SU-DHL-6 (cell line): ENCODE measurements at regions not wholly inside any gene's neighbourhood (a gene's known extent, or its start where the extent isn't known, plus 50 kb on each side); places are given as distances from the start of the nearest gene placed in this dataset.

Experiments used
- H2AFZ ChIP-seq: fragments of 200-600 bp; sonication (generic); 2 replicates; pipeline ENCODE4 v1.6.1; 2014; ENCODE audit warnings: low read depth, mild to moderate bottlenecking, moderate library complexity, mixed read lengths, antibody characterized with exemption, low read length; ENCODE audit not compliant: severe bottlenecking
- H3F3A ChIP-seq: fragments of 200-600 bp; shearing (Covaris generic); 2 replicates; pipeline ENCODE4 v1.6.0; 2016; ENCODE audit warnings: antibody characterized with exemption, mild to moderate bottlenecking; ENCODE audit not compliant: insufficient read depth
- H3K27ac ChIP-seq: fragments of 200-600 bp; sonication (generic); 2 replicates; pipeline ENCODE4 v1.5.1; 2016; ENCODE audit warnings: low read depth, mild to moderate bottlenecking, low read length, moderate library complexity, mixed read lengths
- H3K27me3 ChIP-seq: fragments of 200-600 bp; sonication (generic), shearing (Covaris generic); 2 replicates; pipeline ENCODE4 v1.6.0; 2014; ENCODE audit warnings: mild to moderate bottlenecking, low read length
- H3K36me3 ChIP-seq: fragments of 200-600 bp; sonication (generic); 2 replicates; pipeline ENCODE4 v1.6.1; 2014; ENCODE audit warnings: mild to moderate bottlenecking, low read length, mixed read lengths
- H3K4me2 ChIP-seq: fragments of 300-600, 200-600 bp; shearing (Covaris generic), sonication (generic); 2 replicates; pipeline ENCODE4 v1.6.0; 2014; ENCODE audit warnings: low read length, low read depth, mild to moderate bottlenecking; ENCODE audit not compliant: poor library complexity, severe bottlenecking
- H3K4me3 ChIP-seq: fragments of 200-600 bp; sonication (generic); 2 replicates; pipeline ENCODE4 v1.5.1; 2014; ENCODE audit warnings: antibody characterized with exemption, low read length, mild to moderate bottlenecking, mixed read lengths; ENCODE audit not compliant: insufficient read depth, poor library complexity, severe bottlenecking
- H3K79me2 ChIP-seq: fragments of 200-600 bp; sonication (generic); 2 replicates; pipeline ENCODE4 v1.6.1; 2014; ENCODE audit warnings: mild to moderate bottlenecking, low read length, moderate library complexity; ENCODE audit not compliant: insufficient read depth
- H3K9ac ChIP-seq: fragments of 200-600 bp; sonication (generic); 2 replicates; pipeline ENCODE4 v1.7.0; 2014; ENCODE audit warnings: mild to moderate bottlenecking, low read length
- H3K9me2 ChIP-seq: fragments of 200-600 bp; sonication (generic); replicated peaks from 2 replicates; pipeline ENCODE4 v1.6.1; 2014; ENCODE audit warnings: low read length; ENCODE audit not compliant: insufficient read depth
- H3K9me3 ChIP-seq: fragments of 200-600 bp; sonication (generic); 2 replicates; pipeline ENCODE4 v1.6.1; 2014; ENCODE audit warnings: low read length, mixed read lengths; ENCODE audit not compliant: insufficient read depth
- H4K20me1 ChIP-seq: fragments of 200-600 bp; sonication (generic); 2 replicates; pipeline ENCODE4 v1.6.1; 2014; ENCODE audit warnings: low read depth, mild to moderate bottlenecking, antibody characterized with exemption, low read length, moderate library complexity, mixed read lengths
- EZH2phosphoT487 ChIP-seq: fragments of 200-600 bp; sonication (generic), shearing (Covaris generic); conservative IDR thresholded peaks from 2 replicates; pipeline ENCODE4 v1.6.1; 2018; ENCODE audit warnings: mild to moderate bottlenecking, antibody characterized with exemption, low read length, moderate library complexity, mixed read lengths
- TF ChIP-seq, protein P1 (sequence below): fragments of 200-600 bp; sonication (generic); IDR thresholded peaks from one replicate; pipeline ENCODE4 v1.5.1; 2017; ENCODE audit warnings: antibody characterized with exemption, mild to moderate bottlenecking, low read length, moderate library complexity; ENCODE audit not compliant: insufficient read depth, poor library complexity, severe bottlenecking

DNA sequence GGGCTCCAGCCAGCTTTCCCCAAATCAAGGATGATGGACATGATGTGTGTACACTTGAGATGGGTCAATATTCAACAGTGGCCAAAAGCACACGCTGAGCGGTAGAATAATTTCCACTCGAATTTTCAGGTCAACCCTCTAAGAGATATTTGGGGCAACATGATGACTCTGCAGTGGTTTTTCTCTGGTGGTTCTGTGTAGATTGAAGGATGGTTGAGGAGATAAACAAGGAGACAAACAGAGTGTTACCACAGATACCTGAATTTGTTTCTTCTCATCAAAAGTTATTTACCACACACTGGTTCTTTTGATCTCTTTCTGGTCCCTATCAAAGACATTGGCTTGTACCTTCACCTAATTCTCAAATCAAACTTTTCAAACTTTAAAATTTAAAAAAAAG, 242.0 kb downstream of the ETS1 start:
- H3F3A ChIP-seq = no peaks in the 10 kb centered on the region
- H3K79me2 ChIP-seq = no peaks in the 10 kb centered on the region
- H3K27ac ChIP-seq = no peak overlapping the region
- no peaks in the 10 kb centered on the region for H3K9me2 ChIP-seq
- H3K4me3 ChIP-seq = no peak overlapping the region
- no peaks in the 10 kb centered on the region for H4K20me1 ChIP-seq
- no peak overlapping the region for H3K4me2 ChIP-seq
- no peaks in the 10 kb centered on the region for H3K27me3 ChIP-seq
- H3K9ac ChIP-seq = no peak overlapping the region
- no peaks in the 10 kb centered on the region for H3K36me3 ChIP-seq
- TF ChIP-seq EZH2phosphoT487 = no peak
- TF ChIP-seq, protein P1, sequence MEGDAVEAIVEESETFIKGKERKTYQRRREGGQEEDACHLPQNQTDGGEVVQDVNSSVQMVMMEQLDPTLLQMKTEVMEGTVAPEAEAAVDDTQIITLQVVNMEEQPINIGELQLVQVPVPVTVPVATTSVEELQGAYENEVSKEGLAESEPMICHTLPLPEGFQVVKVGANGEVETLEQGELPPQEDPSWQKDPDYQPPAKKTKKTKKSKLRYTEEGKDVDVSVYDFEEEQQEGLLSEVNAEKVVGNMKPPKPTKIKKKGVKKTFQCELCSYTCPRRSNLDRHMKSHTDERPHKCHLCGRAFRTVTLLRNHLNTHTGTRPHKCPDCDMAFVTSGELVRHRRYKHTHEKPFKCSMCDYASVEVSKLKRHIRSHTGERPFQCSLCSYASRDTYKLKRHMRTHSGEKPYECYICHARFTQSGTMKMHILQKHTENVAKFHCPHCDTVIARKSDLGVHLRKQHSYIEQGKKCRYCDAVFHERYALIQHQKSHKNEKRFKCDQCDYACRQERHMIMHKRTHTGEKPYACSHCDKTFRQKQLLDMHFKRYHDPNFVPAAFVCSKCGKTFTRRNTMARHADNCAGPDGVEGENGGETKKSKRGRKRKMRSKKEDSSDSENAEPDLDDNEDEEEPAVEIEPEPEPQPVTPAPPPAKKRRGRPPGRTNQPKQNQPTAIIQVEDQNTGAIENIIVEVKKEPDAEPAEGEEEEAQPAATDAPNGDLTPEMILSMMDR = no peak
- no peak overlapping the region for H2AFZ ChIP-seq
- H3K9me3 ChIP-seq = no peaks in the 10 kb centered on the region

DNA sequence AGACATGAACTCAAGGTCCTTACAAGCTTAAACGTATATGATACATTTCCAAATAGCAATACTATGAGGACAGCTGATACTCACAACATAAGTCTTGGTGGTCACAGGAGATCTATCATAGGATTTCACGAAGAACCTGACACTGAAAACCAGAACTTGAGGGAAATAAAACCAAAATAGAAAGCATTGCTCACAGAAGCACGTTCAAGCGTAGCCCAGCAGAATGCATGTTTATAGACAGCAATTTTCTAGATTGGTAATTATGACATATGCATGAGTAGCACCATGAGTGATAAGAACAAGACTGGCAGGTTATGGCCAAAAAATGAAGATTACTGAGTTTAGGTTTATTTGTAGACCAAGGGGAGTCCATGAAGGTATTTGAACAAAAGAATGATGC, 243.5 kb downstream of the ETS1 start:
- no peak for TF ChIP-seq EZH2phosphoT487
- TF ChIP-seq, protein P1 = no peak
- H3K4me3 ChIP-seq = no peak overlapping the region

DNA sequence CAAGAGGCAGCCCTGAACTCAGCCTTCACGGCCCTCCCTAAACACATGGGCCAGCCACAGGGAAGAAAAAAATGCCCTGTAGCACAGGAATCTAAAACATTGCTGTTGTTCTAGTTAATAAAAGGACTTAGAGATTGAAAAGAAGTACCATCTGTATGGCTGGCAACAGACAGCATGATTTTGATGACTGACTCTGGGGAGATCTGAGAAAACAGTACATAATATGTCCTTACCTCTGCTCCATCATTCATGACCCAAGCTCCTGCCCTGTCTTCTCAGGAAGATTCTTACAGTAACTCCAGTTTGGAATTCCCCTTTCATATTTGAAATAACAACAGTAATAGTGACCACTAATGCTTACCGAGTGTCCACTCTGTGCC, 244.2 kb downstream of the ETS1 start:
- H3K4me3 ChIP-seq = no peak overlapping the region
- H3K4me2 ChIP-seq = no peak overlapping the region
- H3K27ac ChIP-seq = no peak overlapping the region
- no peaks in the 10 kb centered on the region for H3K9me3 ChIP-seq
- H3K79me2 ChIP-seq = no peaks in the 10 kb centered on the region
- no peak overlapping the region for H3K9ac ChIP-seq
- no peaks in the 10 kb centered on the region for H3F3A ChIP-seq
- H3K27me3 ChIP-seq = no peaks in the 10 kb centered on the region
- H2AFZ ChIP-seq = no peak overlapping the region
- H4K20me1 ChIP-seq = no peaks in the 10 kb centered on the region
- TF ChIP-seq EZH2phosphoT487 = no peak
- TF ChIP-seq, protein P1 = no peak
- H3K9me2 ChIP-seq = no peaks in the 10 kb centered on the region
- H3K36me3 ChIP-seq = no peaks in the 10 kb centered on the region

More for the DNA sequence above, 243.5 kb downstream of the ETS1 start:
- Histone ChIP-seq H3F3A (no peaks in the 10 kb centered on the region), H3K9me2 (no peaks in the 10 kb centered on the region), H3K36me3 (no peaks in the 10 kb centered on the region), H3K27ac (no peak overlapping the region), H3K9me3 (no peaks in the 10 kb centered on the region), H2AFZ (no peak overlapping the region), H3K79me2 (no peaks in the 10 kb centered on the region), H3K27me3 (no peaks in the 10 kb centered on the region), H4K20me1 (no peaks in the 10 kb centered on the region), H3K9ac (no peak overlapping the region), H3K4me2 (no peak overlapping the region)
